GM10266 (cell line): ENCODE measurements at regions not wholly inside any gene's neighbourhood (a gene's known extent, or its start where the extent isn't known, plus 50 kb on each side); places are given as distances from the start of the nearest gene placed in this dataset.
"Not testable (repeated sequence)": the region's sequence is repeated elsewhere in the genome, so short reads cannot be mapped to it uniquely, and the experiment has no call there.

Source experiments
- DNase-seq: peaks from one replicate; pipeline ENCODE4 v3.0.0; 2012; ENCODE audit errors: extremely low spot score
- CTCF ChIP-seq: IDR thresholded peaks from 2 replicates; pipeline ENCODE4 v1.5.1; 2012; ENCODE audit warnings: mild to moderate bottlenecking, low read depth; ENCODE audit not compliant: control insufficient read depth, insufficient read depth; ENCODE audit errors: missing control alignments

GRCh38 chr6:25199544-25199943, 79.6 kb upstream of the CARMIL1 start:
- no peak for DNase-seq
- no peak for TF ChIP-seq CTCF

- DNase-seq, result no peak
- TF ChIP-seq CTCF, result no peak
These were observed 76.7 kb upstream of the CARMIL1 start for GRCh38 chr6:25202504-25202903.

DNA sequence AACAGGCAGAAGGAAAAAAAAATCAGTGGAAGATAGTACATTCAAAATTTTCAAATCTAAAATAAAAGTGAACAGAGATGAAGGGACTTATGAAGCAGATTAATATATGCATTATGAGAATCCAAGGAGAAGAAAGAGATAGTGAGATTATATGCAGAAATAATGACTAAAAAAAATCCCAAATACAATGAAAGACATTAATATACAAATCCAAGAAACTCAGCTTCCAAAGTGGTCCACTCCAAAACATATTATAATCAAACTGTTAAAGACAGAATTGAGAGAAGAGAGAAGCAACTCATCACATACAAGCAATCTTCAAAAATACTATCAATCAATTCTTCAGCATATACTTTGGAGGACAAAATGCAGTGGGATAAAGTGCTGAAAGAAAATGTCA, 73.5 kb upstream of the CARMIL1 start:
- DNase-seq, result no peak
- no peak for TF ChIP-seq CTCF

- not testable (repeated sequence) for DNase-seq
These were observed 71.6 kb upstream of the CARMIL1 start for GRCh38 chr6:25207453-25208155.

- TF ChIP-seq CTCF, result no peak
- DNase-seq, result no peak
These were observed 63.3 kb upstream of the CARMIL1 start for GRCh38 chr6:25215881-25216280.

- no peak for DNase-seq
- no peak for TF ChIP-seq CTCF
These were observed 61.9 kb upstream of the CARMIL1 start for GRCh38 chr6:25217302-25217701.

DNA sequence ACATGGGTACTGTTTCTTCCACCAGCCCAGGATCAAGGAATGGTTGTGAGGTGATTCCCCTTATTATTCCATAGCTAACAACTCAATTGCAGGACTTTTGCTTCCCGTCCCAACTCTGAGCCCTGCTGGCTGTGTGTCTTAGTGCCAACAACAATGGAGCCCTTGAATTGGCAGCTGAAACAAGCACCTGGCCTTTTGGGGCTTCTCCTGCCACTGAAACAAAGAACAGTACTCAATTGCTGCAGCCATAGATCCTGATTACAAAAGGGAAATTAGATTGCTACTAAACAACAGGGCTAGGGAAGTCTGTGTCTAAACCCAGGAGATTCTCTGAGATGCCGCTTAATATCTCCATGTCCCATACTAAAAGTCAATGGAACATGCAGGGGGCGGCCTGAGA, 61.3 kb upstream of the CARMIL1 start:
- TF ChIP-seq CTCF, result no peak

DNA sequence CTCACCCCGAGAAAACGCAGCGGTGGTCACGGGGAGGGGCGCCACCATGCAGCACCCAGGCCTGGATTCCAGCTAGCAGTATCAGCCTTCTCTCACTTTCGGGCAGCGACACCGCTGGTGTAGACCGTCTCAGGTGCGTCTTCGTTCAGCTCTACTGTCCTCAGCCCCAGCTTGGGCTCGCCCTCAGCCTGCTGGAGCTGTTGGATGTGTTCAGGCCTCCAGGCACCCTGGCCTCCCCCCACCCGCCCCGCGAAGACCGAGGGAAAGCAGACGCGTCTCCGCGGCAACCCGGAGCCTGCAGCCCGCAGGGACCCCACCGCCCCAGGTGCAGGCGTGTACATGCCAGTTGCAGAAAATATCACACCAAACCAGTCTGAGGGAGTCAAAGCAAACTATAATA, 60.8 kb upstream of the CARMIL1 start:
- no peak for DNase-seq
- TF ChIP-seq CTCF, result no peak

More for the DNA sequence above, 61.3 kb upstream of the CARMIL1 start:
- DNase-seq, result no peak
